Fibroblast of lung (primary cell): ENCODE measurements at regions not wholly inside any gene's neighbourhood (a gene's known extent, or its start where the extent isn't known, plus 50 kb on each side); places are given as distances from the start of the nearest gene placed in this dataset.

Experiments used
- CTCF ChIP-seq, 2 donors: IDR thresholded peaks in 1 of 2; conservative IDR thresholded peaks in 1 of 2; 1 replicate in 1 of 2; 2 replicates in 1 of 2; pipeline ENCODE4 v1.5.1; 2011 to 2012; ENCODE audit warnings: low read length in 2 of 2, control low read depth in 1 of 2, inconsistent platforms in 1 of 2, low read depth in 1 of 2, mild to moderate bottlenecking in 1 of 2
- EZH2 ChIP-seq: IDR thresholded peaks from 2 replicates; pipeline ENCODE4 v1.5.1; 2012; ENCODE audit warnings: low read length, control low read depth, mild to moderate bottlenecking; ENCODE audit errors: missing control alignments

- TF ChIP-seq CTCF (conservative IDR thresholded peaks at IDR 0.05 in 1 of 2, IDR thresholded peaks at IDR 0.05 in 1 of 2; ENCODE audit: low read depth in 1 of 2, low read length in 2 of 2) (no peak), EZH2 (no peak)
Observed at GRCh38 chr3:104805042-104805441, 561.7 kb upstream of the ALCAM start.
